Activated effector memory CD4-positive, alpha-beta T cell treated with Interleukin-2 at 50 U/mL for 16 hours (primary cell): ENCODE measurements at regions not wholly inside any gene's neighbourhood (a gene's known extent, or its start where the extent isn't known, plus 50 kb on each side); places are given as distances from the start of the nearest gene placed in this dataset.

Experiments
- DNase-seq: peaks from one replicate; pipeline ENCODE4 v3.0.0-alpha.2; 2020

- no peak for DNase-seq
Measured at GRCh38 chr4:12827966-12828365, 656.2 kb downstream of the RAB28 start.

DNA sequence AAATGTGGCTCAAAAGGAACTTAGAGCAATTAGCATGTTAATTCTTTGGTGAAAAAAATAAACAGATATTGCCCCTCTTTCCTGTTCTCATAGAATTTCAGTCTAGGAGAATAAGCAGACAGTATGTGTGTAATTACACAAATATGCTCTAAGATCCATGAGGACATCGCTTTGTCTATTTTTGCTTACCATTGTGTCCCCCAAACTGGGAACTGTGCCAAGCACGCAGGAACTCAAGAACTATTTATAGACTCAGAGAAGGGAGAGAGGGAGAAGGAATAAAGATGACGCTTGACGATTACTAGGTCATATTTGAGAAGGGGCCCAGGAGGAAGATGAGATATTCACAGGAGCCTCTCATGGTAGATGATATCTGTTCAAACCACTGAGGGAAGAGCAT is 692.6 kb downstream of the RAB28 start:
- no peak for DNase-seq

GRCh38 chr4:12787261-12787660 is 696.9 kb downstream of the RAB28 start:
- no peak for DNase-seq

- no peak for DNase-seq
Measured at GRCh38 chr4:12778706-12779105, 705.4 kb downstream of the RAB28 start.

DNA sequence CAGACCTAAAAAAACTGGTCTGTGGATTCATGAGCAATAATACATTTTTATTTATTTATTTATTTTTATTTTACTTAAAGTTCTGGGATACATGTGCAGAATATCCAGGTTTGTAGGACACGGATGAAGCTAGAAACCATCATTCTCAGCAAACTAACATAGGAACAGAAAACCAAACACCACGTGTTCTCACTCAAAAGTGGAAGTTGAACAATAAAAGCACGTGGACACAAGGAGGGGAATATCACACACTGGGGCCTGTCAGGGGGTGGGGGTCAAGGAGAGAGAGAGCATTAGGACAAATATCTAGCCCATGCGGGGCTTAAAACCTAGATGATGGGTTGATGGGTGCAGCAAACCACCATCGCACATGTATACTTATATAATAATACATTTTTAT is 705.9 kb downstream of the RAB28 start:
- no peak for DNase-seq

- DNase-seq, result no peak
Measured at GRCh38 chr4:12770351-12770750, 713.8 kb downstream of the RAB28 start.

GRCh38 chr4:12761694-12762093 is 722.4 kb downstream of the RAB28 start:
- no peak for DNase-seq

GRCh38 chr4:12747154-12747553 is 737.0 kb downstream of the RAB28 start:
- DNase-seq, result no peak

GRCh38 chr4:12746221-12746620 is 737.9 kb downstream of the RAB28 start:
- no peak for DNase-seq

GRCh38 chr4:12734586-12734985 is 749.6 kb downstream of the RAB28 start:
- DNase-seq, result no peak

GRCh38 chr4:12729384-12729783 is 754.8 kb downstream of the RAB28 start:
- no peak for DNase-seq

DNA sequence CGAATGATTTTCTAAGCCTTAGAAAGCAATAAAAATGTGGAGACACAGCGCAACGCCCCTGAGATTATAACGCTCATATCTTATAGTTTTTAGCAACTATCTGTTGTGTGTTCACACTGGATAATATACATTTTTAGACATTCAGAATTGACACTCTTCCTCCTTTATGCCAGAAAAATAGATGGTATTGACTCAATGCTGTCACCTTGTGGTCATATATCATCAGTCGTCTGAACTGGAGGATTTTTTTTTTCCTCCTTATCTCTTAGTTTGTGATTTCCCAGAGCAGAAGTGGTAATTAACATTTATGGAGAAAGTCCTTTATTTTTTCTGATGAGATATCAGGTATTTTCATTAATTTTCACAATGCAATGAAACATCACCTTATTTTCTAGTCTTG is 759.6 kb downstream of the RAB28 start:
- DNase-seq, result no peak

- no peak for DNase-seq
Measured at GRCh38 chr4:12723849-12724447, 760.2 kb downstream of the RAB28 start.

GRCh38 chr4:12716896-12717295 is 767.2 kb downstream of the RAB28 start:
- no peak for DNase-seq

DNA sequence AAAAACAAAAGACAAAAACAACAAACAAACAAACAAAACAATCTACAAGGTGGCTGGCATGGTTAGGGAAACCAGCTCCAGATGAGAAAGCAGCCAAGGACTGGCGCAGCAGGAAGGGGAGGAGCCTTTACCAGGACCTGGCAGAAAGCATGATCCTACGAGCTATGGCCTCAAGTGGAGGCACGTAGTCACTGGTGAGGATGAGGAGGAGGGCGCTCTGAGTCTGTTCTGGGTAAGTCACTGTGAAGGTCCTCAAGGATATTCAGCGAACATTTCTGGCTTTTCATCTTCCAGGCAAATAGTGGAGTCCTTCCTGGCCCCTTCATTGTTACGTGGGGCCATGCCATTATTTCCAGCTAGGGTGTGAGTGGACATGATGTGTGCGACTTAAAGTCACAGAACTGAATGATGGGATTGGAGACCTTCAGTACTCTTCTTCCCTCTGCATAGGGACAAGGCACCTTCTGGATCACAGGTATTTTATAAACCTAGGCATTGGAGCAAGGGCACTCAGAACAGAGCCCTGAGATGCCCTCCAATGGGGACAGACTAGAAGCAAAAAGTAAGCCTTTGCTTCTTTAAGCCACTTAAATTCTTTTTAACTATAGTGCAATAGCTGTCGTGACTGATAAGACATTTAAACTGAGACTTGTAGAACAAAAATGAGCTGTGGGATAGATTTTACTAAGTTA is 771.3 kb downstream of the RAB28 start:
- no peak for DNase-seq

GRCh38 chr4:12707381-12708175 is 776.6 kb downstream of the RAB28 start:
- DNase-seq, result no peak

DNA sequence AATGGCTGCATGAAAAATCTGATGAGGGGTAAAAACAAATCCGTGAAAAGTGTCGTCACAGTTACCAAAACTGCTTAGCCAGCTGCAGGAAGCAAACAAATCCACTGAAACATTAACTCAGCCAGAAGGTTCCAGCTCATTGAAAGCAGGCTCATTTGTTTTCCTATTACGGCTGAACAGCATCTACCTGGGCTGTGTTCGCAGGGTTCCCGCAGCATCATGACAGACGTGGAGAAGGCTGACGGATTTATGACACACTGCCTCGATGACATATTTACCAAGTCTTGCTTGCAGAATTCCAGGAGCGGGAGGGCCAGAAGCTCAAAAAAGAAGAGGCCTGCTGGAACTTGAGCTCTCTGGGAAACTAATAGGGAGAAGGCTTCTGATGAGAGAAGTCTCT is 781.1 kb downstream of the RAB28 start:
- DNase-seq, result no peak

GRCh38 chr4:12701384-12701783 is 782.8 kb downstream of the RAB28 start:
- no peak for DNase-seq

GRCh38 chr4:12697970-12698369 is 786.2 kb downstream of the RAB28 start:
- DNase-seq, result no peak

DNA sequence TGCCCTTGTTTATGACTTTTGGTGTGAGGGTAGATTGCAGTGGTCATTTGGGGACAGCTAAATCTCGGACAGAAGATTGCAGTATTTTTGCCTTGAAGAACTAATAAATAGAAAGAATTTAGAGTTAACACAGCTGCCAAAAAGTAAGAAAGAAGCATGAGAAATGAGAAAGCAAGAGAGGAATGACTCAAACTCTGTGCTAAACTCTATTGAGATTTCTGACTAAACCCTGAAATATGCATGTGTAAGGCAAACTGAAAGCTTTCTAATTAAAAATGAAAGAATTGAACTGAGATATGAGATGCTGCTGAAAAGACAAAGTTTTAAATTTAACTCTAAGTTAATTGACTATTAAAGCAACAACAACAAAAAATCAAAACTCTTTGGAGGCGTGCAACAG is 791.3 kb downstream of the RAB28 start:
- DNase-seq, result no peak

DNA sequence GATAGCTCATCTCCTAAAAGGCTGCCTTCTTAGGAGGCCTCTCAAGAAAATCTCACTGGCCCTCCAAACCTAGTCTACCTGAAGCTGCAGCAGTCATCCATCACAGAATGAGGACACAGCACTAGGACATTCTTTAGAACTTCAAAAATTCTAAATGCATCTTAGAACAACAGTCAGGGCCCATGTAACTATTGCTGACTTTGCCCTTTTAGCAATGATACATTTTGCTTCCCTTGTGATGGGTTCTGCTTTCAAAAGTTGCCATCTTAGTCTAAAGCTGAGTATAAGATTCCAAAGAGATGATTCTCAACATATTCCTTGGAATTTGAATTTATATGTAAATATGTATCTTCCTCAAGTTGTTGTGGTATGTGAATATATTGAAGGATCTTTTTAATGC is 793.0 kb downstream of the RAB28 start:
- DNase-seq, result no peak

GRCh38 chr4:12689457-12689856 is 794.7 kb downstream of the RAB28 start:
- DNase-seq, result no peak

DNA sequence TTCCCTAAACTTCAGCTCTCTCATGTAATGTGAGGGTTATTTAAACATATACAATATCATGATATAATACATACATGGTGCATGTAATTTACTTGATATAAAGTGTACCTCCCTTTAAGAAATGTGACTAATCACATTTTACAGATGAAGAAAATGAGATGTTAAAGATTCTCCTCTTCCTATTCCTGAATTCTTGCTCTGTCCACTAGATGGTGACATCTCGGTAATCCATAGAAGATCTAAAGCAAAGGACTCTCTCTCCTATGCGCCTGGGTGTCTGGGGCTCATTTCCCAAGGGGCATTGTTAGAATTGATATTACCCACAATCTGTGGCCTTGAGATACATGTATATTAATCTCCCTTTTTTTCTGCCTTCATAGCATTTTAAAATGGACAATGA is 804.9 kb downstream of the RAB28 start:
- DNase-seq, result no peak

GRCh38 chr4:12674184-12674583 is 810.0 kb downstream of the RAB28 start:
- no peak for DNase-seq
